Duodenal mucosa (tissue), 2 donors: ENCODE measurements at regions not wholly inside any gene's neighbourhood (a gene's known extent, or its start where the extent isn't known, plus 50 kb on each side); places are given as distances from the start of the nearest gene placed in this dataset.

Experiments
- H3K27ac ChIP-seq: one replicate; pipeline ENCODE4 v1.7.0; 2013; ENCODE audit warnings: low read depth, low read length
- H3K27me3 ChIP-seq, 2 donors: one replicate each; pipeline ENCODE4 v1.7.0; 2013; ENCODE audit warnings: low read length in 2 of 2, control low read depth in 1 of 2; ENCODE audit not compliant: insufficient read depth in 2 of 2, control insufficient read depth in 1 of 2
- H3K36me3 ChIP-seq, 2 donors: one replicate each; pipeline ENCODE4 v1.7.0; 2013; ENCODE audit warnings: low read length in 2 of 2, control low read depth in 1 of 2; ENCODE audit not compliant: insufficient read depth in 2 of 2, control insufficient read depth in 1 of 2
- H3K4me1 ChIP-seq, 2 donors: one replicate each; pipeline ENCODE4 v1.7.0; 2013; ENCODE audit warnings: low read length in 2 of 2, control low read depth in 1 of 2; ENCODE audit not compliant: insufficient read depth in 2 of 2, control insufficient read depth in 1 of 2
- H3K4me3 ChIP-seq, 2 donors: one replicate each; pipeline ENCODE4 v1.7.0; 2013; ENCODE audit warnings: low read length in 2 of 2, low read depth in 1 of 2
- H3K9ac ChIP-seq, 2 donors: one replicate each; pipeline ENCODE4 v1.7.0; 2013; ENCODE audit warnings: low read length in 2 of 2, low read depth in 1 of 2
- H3K9me3 ChIP-seq, 2 donors: one replicate each; pipeline ENCODE4 v1.7.0; 2013; ENCODE audit warnings: low read length in 2 of 2, control low read depth in 1 of 2; ENCODE audit not compliant: control insufficient read depth in 1 of 2

DNA sequence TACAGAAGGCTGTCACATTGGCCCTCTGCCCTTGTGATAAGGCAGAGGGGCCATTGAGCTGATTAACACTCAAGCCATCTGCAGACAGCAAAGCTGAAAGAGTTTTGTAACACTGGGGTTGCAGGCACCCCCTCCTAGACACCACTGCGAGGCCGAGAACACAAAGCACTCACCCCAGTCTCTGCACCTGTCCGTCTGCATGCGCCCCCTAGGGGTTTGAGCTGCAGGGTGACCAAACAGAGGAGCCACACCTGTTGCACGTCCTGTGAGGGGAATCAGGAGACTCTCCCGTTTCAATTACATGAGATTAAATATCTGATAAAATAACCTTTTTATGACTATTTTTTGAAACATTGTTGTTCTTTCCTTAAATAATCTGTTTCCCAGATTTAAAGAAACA, 1180.4 kb downstream of the CDH9 start:
- Histone ChIP-seq H3K27me3 (no peaks in the 10 kb centered on the region), H3K9me3 (peaks cover 8% of the 10 kb centered on the region in 2 donors), H3K27ac (no peak overlapping the region), H3K4me3 (no peak overlapping the region), H3K36me3 (no peaks in the 10 kb centered on the region), H3K4me1 (no peaks in the 10 kb centered on the region), H3K9ac (no peak overlapping the region)

- Histone ChIP-seq H3K9ac (no peak overlapping the region), H3K4me1 (no peaks in the 10 kb centered on the region), H3K36me3 (no peaks in the 10 kb centered on the region), H3K9me3 (peaks cover 9 to 18% of the 10 kb centered on the region in 2 donors), H3K27ac (no peak overlapping the region), H3K27me3 (no peaks in the 10 kb centered on the region), H3K4me3 (no peak overlapping the region)
Observed at GRCh38 chr5:25851301-25851700, 1187.1 kb downstream of the CDH9 start.

DNA sequence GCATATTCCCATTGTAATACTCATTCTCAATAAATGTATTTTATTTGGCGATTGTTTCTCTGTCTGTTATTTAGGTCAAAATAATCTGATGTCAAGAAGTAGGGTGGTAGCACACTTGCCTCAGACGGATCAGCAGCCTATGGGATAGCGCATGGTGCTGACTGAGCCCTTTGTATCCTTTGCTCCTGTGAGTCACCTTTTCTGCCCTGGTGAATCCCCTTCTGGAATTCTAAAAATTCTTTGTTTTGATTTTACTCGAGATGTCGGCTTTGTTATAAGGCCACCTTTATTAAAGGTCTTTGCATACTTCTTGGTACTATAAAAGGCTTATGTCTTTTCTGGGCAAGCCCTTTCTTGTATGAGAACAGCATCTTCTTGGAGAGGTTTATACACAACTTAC, 1187.8 kb downstream of the CDH9 start:
- no peak overlapping the region for H3K4me3 ChIP-seq

DNA sequence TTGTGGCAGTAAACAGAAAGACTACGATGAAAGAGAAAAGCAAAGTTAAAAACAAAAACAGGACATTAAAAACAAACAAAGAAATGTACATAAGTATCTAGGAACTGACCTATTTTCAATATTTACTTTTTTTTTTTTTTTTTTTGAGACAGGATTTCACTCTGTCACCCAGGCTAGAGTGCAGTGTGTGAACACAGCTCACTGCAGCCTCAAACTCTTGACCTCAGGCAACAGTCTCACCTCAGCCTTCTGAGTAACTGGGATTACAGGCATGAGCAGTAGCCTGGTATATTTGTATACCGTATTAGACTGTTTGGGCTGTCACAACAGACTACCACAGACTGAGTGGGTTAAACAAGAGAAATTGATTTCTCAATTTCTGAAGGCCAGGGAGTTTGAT, 1189.1 kb downstream of the CDH9 start:
- no peaks in the 10 kb centered on the region for H3K27me3 ChIP-seq
- no peak overlapping the region for H3K4me3 ChIP-seq
- H3K27ac ChIP-seq = no peak overlapping the region
- H3K4me1 ChIP-seq = no peaks in the 10 kb centered on the region
- H3K9ac ChIP-seq = no peak overlapping the region
- peaks cover 9 to 21% of the 10 kb centered on the region in 2 donors for H3K9me3 ChIP-seq
- H3K36me3 ChIP-seq = no peaks in the 10 kb centered on the region

More for the DNA sequence above, 1187.8 kb downstream of the CDH9 start:
- no peak overlapping the region for H3K9ac ChIP-seq
- no peaks in the 10 kb centered on the region for H3K36me3 ChIP-seq
- no peaks in the 10 kb centered on the region for H3K4me1 ChIP-seq
- H3K27ac ChIP-seq = no peak overlapping the region
- H3K9me3 ChIP-seq = peaks cover 9 to 21% of the 10 kb centered on the region in 2 donors
- no peaks in the 10 kb centered on the region for H3K27me3 ChIP-seq

GRCh38 chr5:25823330-25823873, 1178.6 kb upstream of the CDH10 start:
- H3K4me3 ChIP-seq = no peak overlapping the region
- no peaks in the 10 kb centered on the region for H3K36me3 ChIP-seq
- H3K9ac ChIP-seq = no peak overlapping the region
- H3K4me1 ChIP-seq = no peaks in the 10 kb centered on the region
- H3K27ac ChIP-seq = no peak overlapping the region
- no peaks in the 10 kb centered on the region for H3K27me3 ChIP-seq
- peaks cover 9 to 11% of the 10 kb centered on the region in 2 donors for H3K9me3 ChIP-seq
